H1 (cell line): ENCODE measurements at regions not wholly inside any gene's neighbourhood (a gene's known extent, or its start where the extent isn't known, plus 50 kb on each side); places are given as distances from the start of the nearest gene placed in this dataset.

Source experiments
- CHD2 ChIP-seq: IDR thresholded peaks from 2 replicates; pipeline ENCODE4 v1.6.1; 2012; ENCODE audit warnings: low read length, improper control_type of control experiment
- CTCF ChIP-seq, 3 experiments: IDR thresholded peaks; 1 replicate in 2 of 3; 2 replicates in 1 of 3; pipeline versions ENCODE4 v1.5.1 to v1.6.1; 2011; ENCODE audit warnings: low read length in 3 of 3, mild to moderate bottlenecking in 3 of 3, inconsistent platforms in 2 of 3, low read depth in 1 of 3, moderate library complexity in 1 of 3; ENCODE audit not compliant: insufficient read depth in 1 of 3; ENCODE audit errors: control extremely low read depth in 1 of 3
- JUN ChIP-seq: IDR thresholded peaks from 2 replicates; pipeline ENCODE4 v1.6.1; 2011; ENCODE audit warnings: low read depth, mild to moderate bottlenecking, improper control_type of control experiment, low read length
- POLR2A ChIP-seq, 2 experiments: IDR thresholded peaks; 1 replicate in 1 of 2; 2 replicates in 1 of 2; pipeline ENCODE4 v1.6.1; 2011; ENCODE audit warnings: low read depth in 2 of 2, low read length in 2 of 2, mild to moderate bottlenecking in 2 of 2; ENCODE audit errors: control extremely low read depth in 1 of 2
- POLR2AphosphoS5 ChIP-seq: IDR thresholded peaks from 2 replicates; pipeline ENCODE4 v1.6.1; 2011; ENCODE audit warnings: low read depth, low read length
- RAD21 ChIP-seq, 2 experiments: IDR thresholded peaks in 1 of 2; conservative IDR thresholded peaks in 1 of 2; 2 replicates each; pipeline ENCODE4 v1.6.1; 2011; ENCODE audit warnings: low read depth in 2 of 2, low read length in 2 of 2, improper control_type of control experiment in 1 of 2, inconsistent platforms in 1 of 2, mild to moderate bottlenecking in 1 of 2, moderate library complexity in 1 of 2
- RFX5 ChIP-seq: IDR thresholded peaks from 2 replicates; pipeline ENCODE4 v1.6.1; 2011; ENCODE audit warnings: low read depth, low read length, improper control_type of control experiment, borderline replicate concordance
- TAF7 ChIP-seq: optimal IDR thresholded peaks from 2 replicates; pipeline ENCODE3; 2011; ENCODE audit warnings: low read depth, mild to moderate bottlenecking, inconsistent platforms, low read length, moderate library complexity, borderline replicate concordance
- TCF12 ChIP-seq: IDR thresholded peaks from 2 replicates; pipeline ENCODE4 v1.6.1; 2011; ENCODE audit warnings: low read depth, mild to moderate bottlenecking, low read length
- USF2 ChIP-seq: IDR thresholded peaks from 2 replicates; pipeline ENCODE4 v1.6.1; 2011; ENCODE audit warnings: low read length, improper control_type of control experiment
- YY1 ChIP-seq: IDR thresholded peaks from 2 replicates; pipeline ENCODE4 v1.6.1; 2011; ENCODE audit warnings: low read depth, mild to moderate bottlenecking, low read length

- TF ChIP-seq YY1 (no peak), POLR2AphosphoS5 (no peak), RAD21 (IDR thresholded peaks at IDR 0.05 in 1 of 2, conservative IDR thresholded peaks at IDR 0.05 in 1 of 2; ENCODE audit: low read depth in 2 of 2, low read length in 2 of 2) (no peak), CTCF (IDR thresholded peaks at IDR 0.05; ENCODE audit: control extremely low read depth in 1 of 3, insufficient read depth in 1 of 3, low read depth in 1 of 3, low read length in 3 of 3) (no peak), JUN (no peak), USF2 (no peak), POLR2A (IDR thresholded peaks at IDR 0.05; ENCODE audit: control extremely low read depth in 1 of 2, low read depth in 2 of 2, low read length in 2 of 2) (no peak), TAF7 (no peak), TCF12 (no peak), RFX5 (no peak), CHD2 (no peak)
Measured at GRCh38 chr2:219916726-219917440, 289.5 kb downstream of the SLC4A3 start.
